ENCODE measurements at regions not wholly inside any gene's neighbourhood (a gene's known extent, or its start where the extent isn't known, plus 50 kb on each side); places are given as distances from the start of the nearest gene placed in this dataset.

- TF ChIP-seq EZH2phosphoT487 (conservative IDR thresholded peaks at IDR 0.05; ENCODE audit: low read length) (no peak), CTCF (IDR thresholded peaks at IDR 0.05; ENCODE audit: insufficient read depth, low read length, poor library complexity, severe bottlenecking) (no peak)
These were observed 285.0 kb downstream of the SQOR start for GRCh38 chr15:45919806-45920205.

All from SU-DHL-6 (cell line).